ENCODE measurements at regions not wholly inside any gene's neighbourhood (a gene's known extent, or its start where the extent isn't known, plus 50 kb on each side); places are given as distances from the start of the nearest gene placed in this dataset.

GRCh38 chr13:89003656-89004055 is 1332.5 kb downstream of the SLITRK5 start:
- intact Hi-C loops (cut with DNase I) = no loop called here
- Histone ChIP-seq H3K4me1 (no peaks in the 10 kb centered on the region), H3K27ac (no peak overlapping the region), H3K9me3 (no peaks in the 10 kb centered on the region), H3K4me3 (no peak overlapping the region), H3K36me3 (no peaks in the 10 kb centered on the region), H3K27me3 (no peaks in the 10 kb centered on the region)
- 79 to 84% methylated on average over 2 of the region's 2 CpGs for WGBS, 2 donors
- no peak for DNase-seq
- TF ChIP-seq POLR2A (IDR thresholded peaks at IDR 0.05) (no peak), POLR2AphosphoS5 (IDR thresholded peaks at IDR 0.05) (no peak), EP300 (IDR thresholded peaks at IDR 0.05) (no peak), CTCF (IDR thresholded peaks at IDR 0.05) (no peak)

- Histone ChIP-seq H3K9me3 (no peaks in the 10 kb centered on the region), H3K27me3 (no peaks in the 10 kb centered on the region), H3K4me1 (no peaks in the 10 kb centered on the region), H3K4me3 (no peak overlapping the region), H3K36me3 (no peaks in the 10 kb centered on the region), H3K27ac (no peak overlapping the region)
- intact Hi-C loops (cut with DNase I) = no loop called here
- 44 to 75% methylated on average over 2 of the region's 2 CpGs for WGBS, 2 donors
- no peak for DNase-seq
- no peak for TF ChIP-seq EP300 (IDR thresholded peaks at IDR 0.05)
- no peak for TF ChIP-seq POLR2AphosphoS5 (IDR thresholded peaks at IDR 0.05)
- TF ChIP-seq POLR2A (IDR thresholded peaks at IDR 0.05) = no peak
- TF ChIP-seq CTCF (IDR thresholded peaks at IDR 0.05) = no peak
These were observed 1340.4 kb downstream of the SLITRK5 start for GRCh38 chr13:89011615-89012014.

- Histone ChIP-seq H3K27ac (no peak overlapping the region), H3K4me3 (no peak overlapping the region), H3K4me1 (no peaks in the 10 kb centered on the region), H3K9me3 (no peaks in the 10 kb centered on the region), H3K36me3 (no peaks in the 10 kb centered on the region), H3K27me3 (no peaks in the 10 kb centered on the region)
- WGBS, 2 donors = 69 to 79% methylated on average over 3 of the region's 3 CpGs
- TF ChIP-seq EP300 (IDR thresholded peaks at IDR 0.05) (no peak), POLR2A (IDR thresholded peaks at IDR 0.05) (no peak), CTCF (IDR thresholded peaks at IDR 0.05) (no peak), POLR2AphosphoS5 (IDR thresholded peaks at IDR 0.05) (no peak)
- no peak for DNase-seq
- intact Hi-C loops (cut with DNase I) = no loop called here
These were observed 1356.6 kb downstream of the SLITRK5 start for GRCh38 chr13:89027694-89028306.

DNA sequence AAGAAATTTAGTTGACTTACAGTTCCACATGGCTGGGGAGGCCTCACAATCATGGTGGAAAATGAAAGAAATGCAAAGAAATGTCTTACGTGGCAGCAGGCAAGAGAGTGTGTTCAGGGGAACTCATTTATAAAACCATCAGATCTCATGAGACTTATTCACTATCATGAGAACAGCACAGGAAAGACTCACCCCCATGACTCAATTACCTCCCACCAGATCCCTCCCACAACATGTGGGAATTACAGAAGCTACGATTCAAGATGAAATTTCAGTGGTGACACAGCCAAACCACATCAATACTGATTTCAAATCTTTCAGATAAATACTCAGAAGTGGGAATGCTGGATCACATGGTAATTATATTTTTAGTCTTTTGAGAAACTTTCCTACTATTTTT is 1357.9 kb downstream of the SLITRK5 start:
- H3K36me3 ChIP-seq = no peaks in the 10 kb centered on the region
- no peak overlapping the region for H3K4me3 ChIP-seq
- no peak overlapping the region for H3K27ac ChIP-seq
- no peak for TF ChIP-seq POLR2A (IDR thresholded peaks at IDR 0.05)
- no peak for TF ChIP-seq EP300 (IDR thresholded peaks at IDR 0.05)
- no peak for TF ChIP-seq POLR2AphosphoS5 (IDR thresholded peaks at IDR 0.05)
- TF ChIP-seq CTCF (IDR thresholded peaks at IDR 0.05) = no peak
- intact Hi-C loops (cut with DNase I) = no loop called here
- WGBS, 2 donors = 68 to 89% methylated on average over 2 of the region's 2 CpGs
- H3K9me3 ChIP-seq = peaks cover 0 to 4% (median 0%) of the 10 kb centered on the region in 4 donors
- H3K27me3 ChIP-seq = no peaks in the 10 kb centered on the region
- DNase-seq = no peak
- no peaks in the 10 kb centered on the region for H3K4me1 ChIP-seq

- H3K4me3 ChIP-seq = no peak overlapping the region
- H3K4me1 ChIP-seq = no peaks in the 10 kb centered on the region
- no peak for TF ChIP-seq EP300 (IDR thresholded peaks at IDR 0.05)
- no peak for TF ChIP-seq POLR2AphosphoS5 (IDR thresholded peaks at IDR 0.05)
- TF ChIP-seq CTCF (IDR thresholded peaks at IDR 0.05) = no peak
- TF ChIP-seq POLR2A (IDR thresholded peaks at IDR 0.05) = no peak
- H3K27me3 ChIP-seq = no peaks in the 10 kb centered on the region
- no peaks in the 10 kb centered on the region for H3K36me3 ChIP-seq
- intact Hi-C loops (cut with DNase I) = no loop called here
- DNase-seq = no peak
- peaks cover 0 to 4% (median 0%) of the 10 kb centered on the region in 4 donors for H3K9me3 ChIP-seq
- no peak overlapping the region for H3K27ac ChIP-seq
- 89 to 91% methylated on average over 1 of the region's 1 CpG for WGBS, 2 donors
These were observed 1362.8 kb downstream of the SLITRK5 start for GRCh38 chr13:89034015-89034414.

Data from sigmoid colon (tissue), 6 donors.